Dermis microvascular lymphatic vessel endothelial cell (primary cell): ENCODE measurements at regions not wholly inside any gene's neighbourhood (a gene's known extent, or its start where the extent isn't known, plus 50 kb on each side); places are given as distances from the start of the nearest gene placed in this dataset.
A peak's percentile ranks its signal among the peaks of the same experiment; 100 is the strongest.

Experiments
- DNase-seq, 2 donors: peaks; one replicate each; pipeline versions ENCODE4 v3.0.0 to v3.0.0-alpha.2; 2010; ENCODE audit warnings: low read depth in 2 of 2

- no peak for DNase-seq
These were observed 293.5 kb downstream of the UTRN start for GRCh38 chr6:144578385-144579350.

GRCh38 chr6:144580039-144580438 is 294.9 kb downstream of the UTRN start:
- no peak for DNase-seq

- peak in 1 of 2 donors; percentile 69 for DNase-seq
These were observed 295.6 kb downstream of the UTRN start for GRCh38 chr6:144580771-144581170.

GRCh38 chr6:144581812-144582537 is 296.8 kb downstream of the UTRN start:
- DNase-seq, result peak; percentile 6 to 37

- peak; percentile 7 to 33 for DNase-seq
These were observed 297.9 kb downstream of the UTRN start for GRCh38 chr6:144582939-144583613.

- DNase-seq, result no peak
These were observed 298.4 kb downstream of the UTRN start for GRCh38 chr6:144583614-144583954.

GRCh38 chr6:144585217-144585814 is 300.2 kb downstream of the UTRN start:
- DNase-seq, result peak; percentile 28 to 38

- DNase-seq, result no peak
These were observed 301.9 kb downstream of the UTRN start for GRCh38 chr6:144586986-144587385.

GRCh38 chr6:144588697-144589325 is 303.7 kb downstream of the UTRN start:
- no peak for DNase-seq

GRCh38 chr6:144590532-144590931 is 305.4 kb downstream of the UTRN start:
- peak in 1 of 2 donors; percentile 18 for DNase-seq

GRCh38 chr6:144593392-144593791 is 308.3 kb downstream of the UTRN start:
- no peak for DNase-seq

- no peak for DNase-seq
These were observed 309.4 kb downstream of the UTRN start for GRCh38 chr6:144594585-144594984.

GRCh38 chr6:144595266-144595665 is 310.1 kb downstream of the UTRN start:
- DNase-seq, result no peak

GRCh38 chr6:144597511-144597910 is 312.4 kb downstream of the UTRN start:
- no peak for DNase-seq

- no peak for DNase-seq
These were observed 314.5 kb downstream of the UTRN start for GRCh38 chr6:144599615-144600014.

- DNase-seq, result no peak
These were observed 316.1 kb downstream of the UTRN start for GRCh38 chr6:144601221-144601620.

GRCh38 chr6:144602523-144603180 is 317.5 kb downstream of the UTRN start:
- DNase-seq, result no peak

- DNase-seq, result no peak
These were observed 320.9 kb downstream of the UTRN start for GRCh38 chr6:144606083-144606482.

- no peak for DNase-seq
These were observed 323.0 kb downstream of the UTRN start for GRCh38 chr6:144607998-144608735.

GRCh38 chr6:144612811-144613210 is 327.7 kb downstream of the UTRN start:
- DNase-seq, result no peak
